Keratinocyte (primary cell): ENCODE measurements at regions not wholly inside any gene's neighbourhood (a gene's known extent, or its start where the extent isn't known, plus 50 kb on each side); places are given as distances from the start of the nearest gene placed in this dataset.

Experiments used
- DNase-seq: peaks from one replicate; pipeline ENCODE4 v3.0.0-alpha.2; 2011; ENCODE audit warnings: low read depth, missing footprints, low spot score
- FAIRE-seq: peaks from 2 replicates; lab custom pipeline; 2011; peaks lifted over from hg19 to GRCh38; lab: Jason Lieb, UNC
- H2AFZ ChIP-seq: 2 replicates; pipeline ENCODE4 v1.6.0; 2012; ENCODE audit warnings: low read length, control low read depth, inconsistent platforms; ENCODE audit not compliant: control insufficient read depth
- H3K27ac ChIP-seq: 2 replicates; pipeline ENCODE4 v1.5.1; 2011; ENCODE audit warnings: low read length; ENCODE audit not compliant: control insufficient read depth, insufficient read depth
- H3K27me3 ChIP-seq: 3 replicates; pipeline ENCODE4 v1.6.0; 2011; ENCODE audit warnings: low read length; ENCODE audit not compliant: control insufficient read depth, insufficient read depth; ENCODE audit errors: extremely low read depth
- H3K36me3 ChIP-seq, 2 experiments: 2 replicates in 1 of 2; 3 replicates in 1 of 2; pipeline ENCODE4 v1.5.1; 2011; ENCODE audit warnings: low read length in 2 of 2, mild to moderate bottlenecking in 1 of 2; ENCODE audit not compliant: control insufficient read depth in 2 of 2, insufficient read depth in 2 of 2; ENCODE audit errors: extremely low read depth in 1 of 2
- H3K4me1 ChIP-seq: 3 replicates; pipeline ENCODE4 v1.5.1; 2011; ENCODE audit warnings: low read length; ENCODE audit not compliant: control insufficient read depth, insufficient read depth; ENCODE audit errors: extremely low read depth
- H3K4me2 ChIP-seq: 3 replicates; pipeline ENCODE4 v1.6.0; 2011; ENCODE audit warnings: low read depth, low read length; ENCODE audit not compliant: control insufficient read depth, insufficient read depth; ENCODE audit errors: extremely low read depth
- H3K4me3 ChIP-seq, 3 experiments: fragments of 200-600 bp in 1 of 3; sonication (generic) in 1 of 3; 2 replicates in 2 of 3; 3 replicates in 1 of 3; pipeline ENCODE4 v1.5.1; 2011 to 2016; ENCODE audit warnings: low read length in 3 of 3, mild to moderate bottlenecking in 3 of 3, control low read depth in 2 of 3, inconsistent platforms in 1 of 3, low read depth in 1 of 3, mixed read lengths in 1 of 3, mixed run types in 1 of 3, moderate library complexity in 1 of 3; ENCODE audit not compliant: control insufficient read depth in 2 of 3, insufficient read depth in 2 of 3; ENCODE audit errors: extremely low read depth in 1 of 3
- H3K79me2 ChIP-seq: 2 replicates; pipeline ENCODE4 v1.6.0; 2012; ENCODE audit warnings: low read length; ENCODE audit not compliant: control insufficient read depth, insufficient read depth
- H3K9ac ChIP-seq: 3 replicates; pipeline ENCODE4 v1.6.0; 2011; ENCODE audit warnings: low read length; ENCODE audit not compliant: control insufficient read depth, insufficient read depth; ENCODE audit errors: extremely low read depth
- H3K9me1 ChIP-seq: 3 replicates; pipeline ENCODE4 v1.6.0; 2011; ENCODE audit warnings: low read length; ENCODE audit not compliant: control insufficient read depth, insufficient read depth; ENCODE audit errors: extremely low read depth
- H3K9me3 ChIP-seq: 2 replicates; pipeline ENCODE4 v1.5.1; 2012; ENCODE audit warnings: low read depth, low read length; ENCODE audit not compliant: control insufficient read depth
- H4K20me1 ChIP-seq: 3 replicates; pipeline ENCODE4 v1.6.0; 2011; ENCODE audit warnings: low read length; ENCODE audit not compliant: control insufficient read depth, insufficient read depth; ENCODE audit errors: extremely low read depth
- CTCF ChIP-seq, 3 experiments: IDR thresholded peaks in 1 of 3; conservative IDR thresholded peaks in 1 of 3; optimal IDR thresholded peaks in 1 of 3; 2 replicates in 2 of 3; 3 replicates in 1 of 3; pipeline versions ENCODE3 to v1.5.1; 2011; ENCODE audit warnings: low read length in 3 of 3, mild to moderate bottlenecking in 3 of 3, moderate library complexity in 2 of 3, control low read depth in 1 of 3, inconsistent platforms in 1 of 3; ENCODE audit not compliant: insufficient read depth in 2 of 3; ENCODE audit errors: extremely low read depth in 1 of 3
- EZH2 ChIP-seq: IDR thresholded peaks from one replicate; pipeline ENCODE4 v1.6.1; 2012; ENCODE audit warnings: inconsistent platforms, mild to moderate bottlenecking, low read length, moderate library complexity
- dilution Hi-C: fragments of 300-500 bp; cut with MboI; formaldehyde crosslinking; loops from one replicate; pipeline ENCODE4 v1.7.0; 2020; ENCODE audit warnings: low sequenced_read_pairs; ENCODE audit not compliant: extremely low pct_ligation_motif_present

- no peaks in the 10 kb centered on the region for H3K9me3 ChIP-seq
- H3K9me1 ChIP-seq, result no peaks in the 10 kb centered on the region
- no peak overlapping the region for H3K4me2 ChIP-seq
- H3K36me3 ChIP-seq, result no peaks in the 10 kb centered on the region
- H2AFZ ChIP-seq, result no peak overlapping the region
- H3K27me3 ChIP-seq, result no peaks in the 10 kb centered on the region
- TF ChIP-seq EZH2 (no peak), CTCF (optimal IDR thresholded peaks at IDR 0.05 in 1 of 3, IDR thresholded peaks at IDR 0.05 in 1 of 3, conservative IDR thresholded peaks at IDR 0.05 in 1 of 3; ENCODE audit: extremely low read depth in 1 of 3, insufficient read depth in 2 of 3, low read length in 3 of 3) (no peak)
- dilution Hi-C loops, result no loop called here
- no peaks in the 10 kb centered on the region for H4K20me1 ChIP-seq
- DNase-seq (no peak), FAIRE-seq (no peak)
- no peak overlapping the region for H3K27ac ChIP-seq
- no peaks in the 10 kb centered on the region for H3K79me2 ChIP-seq
- no peak overlapping the region for H3K9ac ChIP-seq
- no peak overlapping the region for H3K4me3 ChIP-seq
- no peaks in the 10 kb centered on the region for H3K4me1 ChIP-seq
Measured at GRCh38 chr15:53272116-53272515, 482.0 kb upstream of the ONECUT1 start.

- H3K27me3 ChIP-seq, result no peaks in the 10 kb centered on the region
- no peaks in the 10 kb centered on the region for H3K36me3 ChIP-seq
- no peak overlapping the region for H3K4me3 ChIP-seq
- H4K20me1 ChIP-seq, result no peaks in the 10 kb centered on the region
- H3K79me2 ChIP-seq, result no peaks in the 10 kb centered on the region
- no peaks in the 10 kb centered on the region for H3K9me3 ChIP-seq
- dilution Hi-C loops, result no loop called here
- DNase-seq, result no peak
- no peak overlapping the region for H3K9ac ChIP-seq
- H3K4me2 ChIP-seq, result no peak overlapping the region
- no peak overlapping the region for H2AFZ ChIP-seq
- H3K9me1 ChIP-seq, result no peaks in the 10 kb centered on the region
- FAIRE-seq, result no peak
- H3K4me1 ChIP-seq, result no peaks in the 10 kb centered on the region
- H3K27ac ChIP-seq, result no peak overlapping the region
- TF ChIP-seq CTCF (optimal IDR thresholded peaks at IDR 0.05 in 1 of 3, IDR thresholded peaks at IDR 0.05 in 1 of 3, conservative IDR thresholded peaks at IDR 0.05 in 1 of 3; ENCODE audit: extremely low read depth in 1 of 3, insufficient read depth in 2 of 3, low read length in 3 of 3) (no peak), EZH2 (no peak)
Measured at GRCh38 chr15:53266176-53266575, 476.0 kb upstream of the ONECUT1 start.
